SK-MEL-5 (cell line): ENCODE measurements at regions not wholly inside any gene's neighbourhood (a gene's known extent, or its start where the extent isn't known, plus 50 kb on each side); places are given as distances from the start of the nearest gene placed in this dataset.
"Not testable (repeated sequence)": the region's sequence is repeated elsewhere in the genome, so short reads cannot be mapped to it uniquely, and the experiment has no call there.

Experiments used
- DNase-seq: peaks from one replicate; pipeline ENCODE4 v3.0.0-alpha.2; 2016; ENCODE audit warnings: low read depth, low spot score
- in situ Hi-C: cut with HindIII; loops from 2 replicates; pipeline ENCODE4 v1.10.0; 2016; ENCODE audit warnings: low sequenced_read_pairs, high pct_unique_total_duplicates, low pct_unique_long_range_greater_than_20kb

- in situ Hi-C loops, result no loop called here
- DNase-seq, result no peak
Observed at GRCh38 chr13:55617241-55617640, 1523.5 kb upstream of the PRR20A start.

- in situ Hi-C loops, result no loop called here
- no peak for DNase-seq
Observed at GRCh38 chr13:55627221-55627620, 1513.5 kb upstream of the PRR20A start.

- in situ Hi-C loops, result no loop called here
Observed at GRCh38 chr13:55632402-55632801, 1508.3 kb upstream of the PRR20A start.

GRCh38 chr13:55649485-55649884 lies 1491.2 kb upstream of the PRR20A start:
- in situ Hi-C loops, result no loop called here
- no peak for DNase-seq

More at GRCh38 chr13:55632402-55632801, 1508.3 kb upstream of the PRR20A start:
- DNase-seq, result no peak

GRCh38 chr13:55652657-55653056 lies 1488.1 kb upstream of the PRR20A start:
- no peak for DNase-seq
- in situ Hi-C loops, result no loop called here

GRCh38 chr13:55653497-55653896 lies 1487.2 kb upstream of the PRR20A start:
- DNase-seq, result no peak
- in situ Hi-C loops, result no loop called here

GRCh38 chr13:55654243-55654642 lies 1486.5 kb upstream of the PRR20A start:
- in situ Hi-C loops, result no loop called here
- no peak for DNase-seq

- in situ Hi-C loops, DNase-seq: not testable (repeated sequence)
Observed at GRCh38 chr13:55660264-55660663, 1480.5 kb upstream of the PRR20A start.

- DNase-seq, result no peak
- in situ Hi-C loops, result no loop called here
Observed at GRCh38 chr13:55660851-55661250, 1479.9 kb upstream of the PRR20A start.

- in situ Hi-C loops, result no loop called here
- DNase-seq, result no peak
Observed at GRCh38 chr13:55661505-55661904, 1479.2 kb upstream of the PRR20A start.

GRCh38 chr13:55664178-55664577 lies 1476.5 kb upstream of the PRR20A start:
- no peak for DNase-seq
- in situ Hi-C loops, result no loop called here

GRCh38 chr13:55669051-55669450 lies 1471.7 kb upstream of the PRR20A start:
- DNase-seq, result peak; percentile 17
- in situ Hi-C loops, result no loop called here

GRCh38 chr13:55673910-55674309 lies 1466.8 kb upstream of the PRR20A start:
- in situ Hi-C loops, result no loop called here

GRCh38 chr13:55682776-55683175 lies 1457.9 kb upstream of the PRR20A start:
- DNase-seq, result no peak
- in situ Hi-C loops, result no loop called here

More at GRCh38 chr13:55673910-55674309, 1466.8 kb upstream of the PRR20A start:
- DNase-seq, result no peak

- DNase-seq, result no peak
- in situ Hi-C loops, result no loop called here
Observed at GRCh38 chr13:55705526-55705925, 1435.2 kb upstream of the PRR20A start.

- DNase-seq, result no peak
Observed at GRCh38 chr13:55705971-55706370, 1434.7 kb upstream of the PRR20A start.

GRCh38 chr13:55714120-55714519 lies 1426.6 kb upstream of the PRR20A start:
- no peak for DNase-seq
- in situ Hi-C loops, result no loop called here

More at GRCh38 chr13:55705971-55706370, 1434.7 kb upstream of the PRR20A start:
- in situ Hi-C loops, result no loop called here

- in situ Hi-C loops, result no loop called here
- DNase-seq, result no peak
Observed at GRCh38 chr13:55727683-55728082, 1413.0 kb upstream of the PRR20A start.

GRCh38 chr13:55728247-55728646 lies 1412.5 kb upstream of the PRR20A start:
- in situ Hi-C loops, result no loop called here
- DNase-seq, result no peak

GRCh38 chr13:55745828-55746227 lies 1394.9 kb upstream of the PRR20A start:
- in situ Hi-C loops, result no loop called here

More at GRCh38 chr13:55745828-55746227, 1394.9 kb upstream of the PRR20A start:
- no peak for DNase-seq
